22Rv1 (cell line): ENCODE measurements at regions not wholly inside any gene's neighbourhood (a gene's known extent, or its start where the extent isn't known, plus 50 kb on each side); places are given as distances from the start of the nearest gene placed in this dataset.

Source experiments
- CTCF ChIP-seq: fragments of 450-650 bp; IDR thresholded peaks from 2 replicates; pipeline ENCODE4 v1.5.1; 2017; ENCODE audit warnings: mild to moderate bottlenecking
- ZFX ChIP-seq: fragments of 450-650 bp; IDR thresholded peaks from 2 replicates; pipeline ENCODE4 v1.6.1; 2017; ENCODE audit warnings: antibody characterized with exemption, borderline replicate concordance

- TF ChIP-seq CTCF = no peak
- TF ChIP-seq ZFX = no peak
Observed at GRCh38 chr1:76018045-76018444, 56.5 kb upstream of the ST6GALNAC3 start.
